ENCODE measurements at regions not wholly inside any gene's neighbourhood (a gene's known extent, or its start where the extent isn't known, plus 50 kb on each side); places are given as distances from the start of the nearest gene placed in this dataset.

GRCh38 chr11:127902382-127902781 is 685.0 kb downstream of the ETS1 start:
- DNase-seq, result no peak

GRCh38 chr11:127898422-127899365 is 688.7 kb downstream of the ETS1 start:
- DNase-seq, result no peak

- DNase-seq, result no peak
Observed at GRCh38 chr11:127895776-127896175, 691.6 kb downstream of the ETS1 start.

GRCh38 chr11:127894316-127894715 is 693.0 kb downstream of the ETS1 start:
- DNase-seq, result no peak

- no peak for DNase-seq
Observed at GRCh38 chr11:127890030-127890615, 697.2 kb downstream of the ETS1 start.

- DNase-seq, result no peak
Observed at GRCh38 chr11:127888386-127888785, 699.0 kb downstream of the ETS1 start.

GRCh38 chr11:127875131-127875530 is 712.2 kb downstream of the ETS1 start:
- DNase-seq, result no peak

GRCh38 chr11:127873478-127873877 is 713.9 kb downstream of the ETS1 start:
- no peak for DNase-seq

- no peak for DNase-seq
Observed at GRCh38 chr11:127866109-127866508, 721.2 kb downstream of the ETS1 start.

- no peak for DNase-seq
Observed at GRCh38 chr11:127864861-127865260, 722.5 kb downstream of the ETS1 start.

- DNase-seq, result no peak
Observed at GRCh38 chr11:127862406-127862805, 725.0 kb downstream of the ETS1 start.

- no peak for DNase-seq
Observed at GRCh38 chr11:127859941-127860354, 727.4 kb downstream of the ETS1 start.

- no peak for DNase-seq
Observed at GRCh38 chr11:127844876-127845275, 742.5 kb downstream of the ETS1 start.

GRCh38 chr11:127843483-127844396 is 743.6 kb downstream of the ETS1 start:
- DNase-seq, result no peak

GRCh38 chr11:127825183-127825582 is 762.2 kb downstream of the ETS1 start:
- DNase-seq, result no peak

GRCh38 chr11:127818625-127819024 is 768.7 kb downstream of the ETS1 start:
- DNase-seq, result no peak

- no peak for DNase-seq
Observed at GRCh38 chr11:127816962-127817361, 770.4 kb downstream of the ETS1 start.

- no peak for DNase-seq
Observed at GRCh38 chr11:127815331-127815730, 772.0 kb downstream of the ETS1 start.

GRCh38 chr11:127806501-127806900 is 780.9 kb downstream of the ETS1 start:
- DNase-seq, result no peak

GRCh38 chr11:127805771-127806170 is 781.6 kb downstream of the ETS1 start:
- no peak for DNase-seq

- DNase-seq, result no peak
Observed at GRCh38 chr11:127804747-127805400, 782.5 kb downstream of the ETS1 start.

GRCh38 chr11:127803755-127804154 is 783.6 kb downstream of the ETS1 start:
- DNase-seq, result no peak

Data from NCI-H2171 (cell line).